Upper lobe of left lung (tissue), 4 donors: ENCODE measurements at regions not wholly inside any gene's neighbourhood (a gene's known extent, or its start where the extent isn't known, plus 50 kb on each side); places are given as distances from the start of the nearest gene placed in this dataset.

Source experiments
- CTCF ChIP-seq, 6 experiments: fragments of 450-650 bp in 4 of 6; fragments of 200-600 bp in 2 of 6; sonication (generic) in 2 of 6; IDR thresholded peaks; one replicate each; pipeline ENCODE4 v1.5.1; 2016 to 2019; ENCODE audit warnings: antibody characterized with exemption in 6 of 6
- EP300 ChIP-seq, 4 donors: sonication (generic); formaldehyde crosslinking; IDR thresholded peaks; one replicate each; pipeline ENCODE4 v1.5.1; 2017; ENCODE audit warnings: antibody characterized with exemption in 4 of 4, control low read depth in 2 of 4
- POLR2A ChIP-seq, 4 donors: fragments of 450-650 bp; IDR thresholded peaks; one replicate each; pipeline ENCODE4 v1.5.1; 2016 to 2017; ENCODE audit warnings: antibody characterized with exemption in 4 of 4, mild to moderate bottlenecking in 2 of 4

- no peak for TF ChIP-seq CTCF (IDR thresholded peaks at IDR 0.05)
- no peak for TF ChIP-seq POLR2A (IDR thresholded peaks at IDR 0.05)
- TF ChIP-seq EP300 (IDR thresholded peaks at IDR 0.05), result no peak
Measured at GRCh38 chr14:87131879-87132278, 861.1 kb downstream of the GALC start.
